GM23338 (cell line): ENCODE measurements at regions not wholly inside any gene's neighbourhood (a gene's known extent, or its start where the extent isn't known, plus 50 kb on each side); places are given as distances from the start of the nearest gene placed in this dataset.

ENCODE experiments used
- ATAC-seq: fragments of 200-7000 bp; cut with Tn5 transposase; 3 replicates; pipeline ENCODE4 v1.9.1; 2020
- DNase-seq: peaks from one replicate; pipeline ENCODE4 v3.0.0-alpha.2; 2015; ENCODE audit warnings: low spot score
- H2AFZ ChIP-seq: fragments of 200-600 bp; sonication (generic); 2 replicates; pipeline ENCODE4 v1.8.0; 2016; ENCODE audit warnings: antibody characterized with exemption, mild to moderate bottlenecking, moderate library complexity
- H3F3A ChIP-seq: fragments of 200-600 bp; sonication (generic); replicated peaks from 2 replicates; pipeline ENCODE4 v1.8.0; 2017; ENCODE audit warnings: antibody characterized with exemption, mixed run types, low read depth
- H3K27ac ChIP-seq: fragments of 200-600 bp; sonication (generic); 2 replicates; pipeline ENCODE4 v1.6.1; 2016; ENCODE audit warnings: low read depth
- H3K27me3 ChIP-seq: fragments of 200-600 bp; sonication (generic); 2 replicates; pipeline ENCODE4 v1.8.0; 2016; ENCODE audit warnings: mild to moderate bottlenecking, mixed run types, moderate library complexity; ENCODE audit not compliant: insufficient read depth
- H3K36me3 ChIP-seq: fragments of 200-600 bp; sonication (generic); 2 replicates; pipeline ENCODE4 v1.8.0; 2016; ENCODE audit warnings: mild to moderate bottlenecking; ENCODE audit not compliant: insufficient read depth
- H3K4me1 ChIP-seq: fragments of 200-600 bp; sonication (generic); 2 replicates; pipeline ENCODE4 v1.8.0; 2016; ENCODE audit warnings: mild to moderate bottlenecking, moderate library complexity; ENCODE audit not compliant: insufficient read depth
- H3K4me2 ChIP-seq: fragments of 200-600 bp; sonication (generic); 2 replicates; pipeline ENCODE4 v1.7.1; 2017; ENCODE audit warnings: mixed run types
- H3K4me3 ChIP-seq: fragments of 200-600 bp; sonication (generic); 2 replicates; pipeline ENCODE4 v1.6.1; 2016; ENCODE audit warnings: mixed run types
- H3K79me2 ChIP-seq: fragments of 200-600 bp; sonication (generic); replicated peaks from 2 replicates; pipeline ENCODE4 v1.8.0; 2017; ENCODE audit warnings: mild to moderate bottlenecking; ENCODE audit not compliant: insufficient read depth
- H3K9me2 ChIP-seq: fragments of 200-600 bp; sonication (generic); 2 replicates; pipeline ENCODE4 v1.8.0; 2017; ENCODE audit not compliant: insufficient read depth
- H4K20me1 ChIP-seq: fragments of 200-600 bp; sonication (generic); replicated peaks from 2 replicates; pipeline ENCODE4 v1.8.0; 2017; ENCODE audit warnings: mild to moderate bottlenecking; ENCODE audit not compliant: insufficient read depth
- H3K27ac Mint-ChIP-seq: 2 replicates; pipeline ENCODE4 v1.8.0; 2020; ENCODE audit warnings: inconsistent platforms, mild to moderate bottlenecking, moderate library complexity, mixed read lengths
- H3K27me3 Mint-ChIP-seq: 3 replicates; pipeline ENCODE4 v1.8.0; 2022; ENCODE audit warnings: low read depth, mild to moderate bottlenecking, moderate library complexity, mixed read lengths, inconsistent platforms; ENCODE audit not compliant: insufficient read depth, poor library complexity
- H3K36me3 Mint-ChIP-seq: 3 replicates; pipeline ENCODE4 v1.8.0; 2021; ENCODE audit warnings: low read depth, mild to moderate bottlenecking, inconsistent platforms, moderate library complexity, mixed read lengths
- H3K4me1 Mint-ChIP-seq: 3 replicates; pipeline ENCODE4 v1.8.0; 2020; ENCODE audit warnings: mild to moderate bottlenecking, inconsistent platforms, mixed read lengths
- H3K4me3 Mint-ChIP-seq: 3 replicates; pipeline ENCODE4 v1.8.0; 2021; ENCODE audit warnings: moderate library complexity, mild to moderate bottlenecking, inconsistent platforms, mixed read lengths
- H3K9me3 Mint-ChIP-seq: 3 replicates; pipeline ENCODE4 v1.8.0; 2020; ENCODE audit warnings: moderate library complexity, mild to moderate bottlenecking, inconsistent platforms, mixed read lengths
- CREB1 ChIP-seq: fragments of 250-450 bp; sonication (Bioruptor Pico); IDR thresholded peaks from 2 replicates; pipeline ENCODE4 v1.5.0; 2020; ENCODE audit warnings: low read depth, mild to moderate bottlenecking, moderate library complexity
- CTCF ChIP-seq, 2 experiments: fragments of 200-600 bp in 1 of 2; sonication (generic) in 1 of 2; conservative IDR thresholded peaks; 2 replicates each; pipeline versions ENCODE4 v1.5.1 to v1.6.1; 2016 to 2017; ENCODE audit warnings: antibody characterized with exemption in 2 of 2, low read depth in 2 of 2, mild to moderate bottlenecking in 2 of 2, moderate library complexity in 1 of 2
- ETS1 ChIP-seq: IDR thresholded peaks from 2 replicates; pipeline ENCODE4 v1.6.1; 2016; ENCODE audit warnings: antibody characterized with exemption
- EZH2 ChIP-seq: fragments of 200-600 bp; sonication (generic); IDR thresholded peaks from one replicate; pipeline ENCODE4 v1.8.0; 2017; ENCODE audit warnings: antibody characterized with exemption, mild to moderate bottlenecking, low read depth; ENCODE audit not compliant: unreplicated experiment
- EZH2phosphoT487 ChIP-seq: fragments of 200-600 bp; sonication (generic); IDR thresholded peaks from one replicate; pipeline ENCODE4 v1.8.1; 2018; ENCODE audit warnings: antibody characterized with exemption; ENCODE audit not compliant: unreplicated experiment
- JUNB ChIP-seq: IDR thresholded peaks from one replicate; pipeline ENCODE4 v1.6.1; 2016; ENCODE audit warnings: antibody characterized with exemption; ENCODE audit not compliant: unreplicated experiment
- NANOG ChIP-seq: IDR thresholded peaks from 2 replicates; pipeline ENCODE4 v1.6.1; 2016; ENCODE audit warnings: antibody characterized with exemption, borderline replicate concordance
- POLR2AphosphoS5 ChIP-seq: IDR thresholded peaks from 2 replicates; pipeline ENCODE4 v1.6.1; 2016; ENCODE audit warnings: antibody characterized with exemption, low read depth
- REST ChIP-seq: IDR thresholded peaks from one replicate; pipeline ENCODE4 v1.6.1; 2018; ENCODE audit warnings: antibody characterized with exemption; ENCODE audit not compliant: unreplicated experiment
- STAT1 ChIP-seq: IDR thresholded peaks from one replicate; pipeline ENCODE4 v1.6.1; 2016; ENCODE audit warnings: antibody characterized with exemption; ENCODE audit not compliant: unreplicated experiment
- ZNF114 ChIP-seq: fragments of 250-450 bp; sonication (Bioruptor Pico); IDR thresholded peaks from 2 replicates; pipeline ENCODE4 v1.5.0; 2020; ENCODE audit warnings: mild to moderate bottlenecking, moderate library complexity
- ZNF331 ChIP-seq: fragments of 250-450 bp; sonication (Bioruptor Pico); IDR thresholded peaks from 2 replicates; pipeline ENCODE4 v1.5.0; 2020; ENCODE audit warnings: low read depth, mild to moderate bottlenecking, moderate library complexity
- ZNF462 ChIP-seq: fragments of 250-450 bp; sonication (Bioruptor Pico); IDR thresholded peaks from 2 replicates; pipeline ENCODE4 v1.5.0; 2020; ENCODE audit warnings: mild to moderate bottlenecking, moderate library complexity

- no peak overlapping the region for H3K4me2 ChIP-seq
Observed at GRCh38 chr6:141734071-141734840, 398.5 kb upstream of the GJE1 start.

More at GRCh38 chr6:141734071-141734840, 398.5 kb upstream of the GJE1 start:
- H3K79me2 ChIP-seq, result no peaks in the 10 kb centered on the region
- no peaks in the 10 kb centered on the region for H4K20me1 ChIP-seq
- no peaks in the 10 kb centered on the region for H3K27me3 ChIP-seq
- DNase-seq (no peak), ATAC-seq (no peak)
- H3K36me3 ChIP-seq, result no peaks in the 10 kb centered on the region
- H3K4me3 ChIP-seq, result no peak overlapping the region
- Mint-ChIP-seq H3K27me3 (no peaks in the 10 kb centered on the region), H3K27ac (no peak overlapping the region), H3K4me1 (peaks cover 2% of the 10 kb centered on the region; the same call in 1 of the 3 replicates), H3K36me3 (no peaks in the 10 kb centered on the region), H3K4me3 (no peak overlapping the region), H3K9me3 (no peaks in the 10 kb centered on the region)
- TF ChIP-seq POLR2AphosphoS5 (no peak), NANOG (no peak), ZNF462 (CRISPR knock-in tag) (no peak), JUNB (no peak), CREB1 (CRISPR knock-in tag) (no peak), ZNF331 (CRISPR knock-in tag) (no peak), EZH2phosphoT487 (no peak), CTCF (conservative IDR thresholded peaks at IDR 0.05; ENCODE audit: low read depth in 2 of 2) (no peak), REST (no peak), ETS1 (no peak), STAT1 (no peak), EZH2 (no peak), ZNF114 (CRISPR knock-in tag) (no peak)
- no peak overlapping the region for H2AFZ ChIP-seq
- no peaks in the 10 kb centered on the region for H3K4me1 ChIP-seq
- H3K9me2 ChIP-seq, result no peaks in the 10 kb centered on the region
- H3F3A ChIP-seq, result no peaks in the 10 kb centered on the region
- H3K27ac ChIP-seq, result no peak overlapping the region
